Transverse colon (tissue), 4 donors: ENCODE measurements at regions not wholly inside any gene's neighbourhood (a gene's known extent, or its start where the extent isn't known, plus 50 kb on each side); places are given as distances from the start of the nearest gene placed in this dataset.

ENCODE experiments used
- DNase-seq: peaks from one replicate; pipeline ENCODE4 v3.0.0-alpha.2; 2019
- H3K27ac ChIP-seq, 4 donors: fragments of 200-600 bp; sonication (generic); 2 replicates each; pipeline ENCODE4 v1.5.1; 2016 to 2018; ENCODE audit warnings: inconsistent platforms in 4 of 4
- H3K27me3 ChIP-seq: fragments of 200-600 bp; sonication (generic); 2 replicates; pipeline ENCODE4 v1.5.1; 2017; ENCODE audit warnings: inconsistent platforms
- H3K36me3 ChIP-seq, 4 donors: fragments of 200-600 bp; sonication (generic); 2 replicates each; pipeline ENCODE4 v1.5.1; 2017 to 2019; ENCODE audit warnings: inconsistent platforms in 4 of 4
- H3K4me1 ChIP-seq, 4 donors: fragments of 200-600 bp; sonication (generic); 2 replicates each; pipeline ENCODE4 v1.5.1; 2017 to 2020; ENCODE audit warnings: inconsistent platforms in 4 of 4
- H3K4me3 ChIP-seq, 4 donors: fragments of 200-600 bp; sonication (generic); 1 replicate in 1 of 4; 2 replicates in 3 of 4; pipeline versions ENCODE4 v1.5.1 to v1.6.1; 2017 to 2019; ENCODE audit warnings: inconsistent platforms in 4 of 4
- H3K9me3 ChIP-seq, 2 donors: fragments of 200-600 bp; sonication (generic); 2 replicates each; pipeline ENCODE4 v1.5.1; 2017 to 2019; ENCODE audit warnings: inconsistent platforms in 2 of 2
- CTCF ChIP-seq, 5 experiments: fragments of 200-600 bp in 3 of 5; fragments of 450-650 bp in 2 of 5; sonication (generic) in 3 of 5; IDR thresholded peaks; 1 replicate in 2 of 5; 2 replicates in 3 of 5; pipeline ENCODE4 v1.5.1; 2016 to 2017; ENCODE audit warnings: antibody characterized with exemption in 5 of 5, inconsistent platforms in 3 of 5, mild to moderate bottlenecking in 2 of 5, moderate library complexity in 1 of 5
- EP300 ChIP-seq: sonication (generic); formaldehyde crosslinking; IDR thresholded peaks from one replicate; pipeline ENCODE4 v1.6.1; 2017; ENCODE audit warnings: antibody characterized with exemption, low read depth
- POLR2A ChIP-seq: fragments of 450-650 bp; IDR thresholded peaks from one replicate; pipeline ENCODE4 v1.6.1; 2016; ENCODE audit warnings: antibody characterized with exemption, mild to moderate bottlenecking, moderate library complexity
- POLR2AphosphoS5 ChIP-seq, 3 donors: sonication (generic); formaldehyde crosslinking; IDR thresholded peaks; one replicate each; pipeline ENCODE4 v1.6.1; 2016; ENCODE audit warnings: antibody characterized with exemption in 3 of 3
- WGBS, 2 donors: methylation state at CpG; one replicate each; pipeline ENCODE4 v1.1.5; 2018; ENCODE audit warnings: low coverage in 1 of 2; 5-methylcytosine and 5-hydroxymethylcytosine counted together
- in situ Hi-C, 4 donors: fragments of 200-750 bp; cut with MboI; loops; one replicate each; pipeline versions ENCODE4 v1.15.0 to v1.15.1; 2017; ENCODE audit warnings: low sequenced_read_pairs in 3 of 4, low pct_ligation_motif_present in 1 of 4, low pct_unique_long_range_greater_than_20kb in 1 of 4
- intact Hi-C: fragments of 100-400 bp; cut with DNase I; formaldehyde crosslinking; loops from one replicate; pipeline ENCODE4 v1.15.1; 2023; ENCODE audit warnings: low total_unique reads

GRCh38 chr7:138176060-138176459 lies 99.8 kb downstream of the AKR1D1 start:
- in situ Hi-C loops, result no loop called here
- WGBS, 2 donors, result 90 to 96% methylated on average over 5 of the region's 5 CpGs
- DNase-seq, result no peak
- Histone ChIP-seq H3K9me3 (peaks cover 0 to 6% of the 10 kb centered on the region in 2 donors), H3K36me3 (no peaks in the 10 kb centered on the region), H3K4me3 (no peak overlapping the region), H3K27ac (no peak overlapping the region), H3K4me1 (no peaks in the 10 kb centered on the region), H3K27me3 (no peaks in the 10 kb centered on the region)
- intact Hi-C loops, result no loop called here
- TF ChIP-seq CTCF (IDR thresholded peaks at IDR 0.05) (no peak), EP300 (no peak), POLR2A (no peak), POLR2AphosphoS5 (IDR thresholded peaks at IDR 0.05) (no peak)

- Histone ChIP-seq H3K4me1 (no peaks in the 10 kb centered on the region), H3K9me3 (peaks cover 8 to 11% of the 10 kb centered on the region in 2 donors), H3K27ac (no peak overlapping the region), H3K27me3 (no peaks in the 10 kb centered on the region), H3K4me3 (no peak overlapping the region), H3K36me3 (no peaks in the 10 kb centered on the region)
- WGBS, 2 donors, result 90 to 100% methylated on average over 3 to 4 of the region's 4 CpGs
- TF ChIP-seq POLR2A (no peak), POLR2AphosphoS5 (IDR thresholded peaks at IDR 0.05) (no peak), EP300 (no peak), CTCF (IDR thresholded peaks at IDR 0.05) (no peak)
- intact Hi-C loops (no loop called here), in situ Hi-C loops (no loop called here)
- no peak for DNase-seq
These were observed 107.9 kb downstream of the AKR1D1 start for GRCh38 chr7:138184191-138184590.

- DNase-seq, result no peak
- H3K27me3 ChIP-seq, result no peaks in the 10 kb centered on the region
- H3K36me3 ChIP-seq, result no peaks in the 10 kb centered on the region
- H3K4me1 ChIP-seq, result no peaks in the 10 kb centered on the region
- no peak for TF ChIP-seq EP300
- no peak for TF ChIP-seq CTCF (IDR thresholded peaks at IDR 0.05)
- TF ChIP-seq POLR2A, result no peak
- TF ChIP-seq POLR2AphosphoS5 (IDR thresholded peaks at IDR 0.05), result no peak
- no peak overlapping the region for H3K27ac ChIP-seq
- no peak overlapping the region for H3K4me3 ChIP-seq
- WGBS, 2 donors, result 86 to 88% methylated on average over 9 to 12 of the region's 12 CpGs
- intact Hi-C loops, result no loop called here
- in situ Hi-C loops, result no loop called here
- H3K9me3 ChIP-seq, result peaks cover 8 to 12% of the 10 kb centered on the region in 2 donors
These were observed 109.1 kb downstream of the AKR1D1 start for GRCh38 chr7:138185132-138185908.

- Histone ChIP-seq H3K4me3 (no peak overlapping the region), H3K27me3 (no peaks in the 10 kb centered on the region), H3K36me3 (no peaks in the 10 kb centered on the region), H3K4me1 (no peaks in the 10 kb centered on the region), H3K9me3 (peaks cover 8 to 12% of the 10 kb centered on the region in 2 donors), H3K27ac (no peak overlapping the region)
- no peak for DNase-seq
- TF ChIP-seq POLR2A (no peak), EP300 (no peak), CTCF (IDR thresholded peaks at IDR 0.05) (no peak), POLR2AphosphoS5 (IDR thresholded peaks at IDR 0.05) (no peak)
- intact Hi-C loops, result no loop called here
- WGBS, 2 donors, result 54 to 74% methylated on average over 3 to 6 of the region's 6 CpGs
- in situ Hi-C loops, result no loop called here
These were observed 110.7 kb downstream of the AKR1D1 start for GRCh38 chr7:138186951-138187351.
